CD4-positive, CD25-positive, alpha-beta regulatory T cell (primary cell): ENCODE measurements at regions not wholly inside any gene's neighbourhood (a gene's known extent, or its start where the extent isn't known, plus 50 kb on each side); places are given as distances from the start of the nearest gene placed in this dataset.

Experiments used
- ATAC-seq, 2 donors: fragments of 150-1000 bp; cut with Tn5 transposase; one replicate each; pipeline ENCODE4 v1.10.0; 2021; ENCODE audit warnings: low read depth in 2 of 2, moderate number of reproducible peaks in 2 of 2, moderate library complexity in 1 of 2
- DNase-seq, 3 donors: peaks; one replicate each; pipeline versions ENCODE4 v3.0.0 to v3.0.0-alpha.2; 2012 to 2022; ENCODE audit warnings: mixed read lengths in 1 of 3
- H3K27ac ChIP-seq: one replicate; pipeline ENCODE4 v1.7.0; 2013; ENCODE audit warnings: mild to moderate bottlenecking, low read length; ENCODE audit not compliant: insufficient read depth, poor library complexity, severe bottlenecking
- H3K27me3 ChIP-seq: one replicate; pipeline ENCODE4 v1.7.0; 2013; ENCODE audit warnings: low read length; ENCODE audit not compliant: control insufficient read depth, insufficient read depth
- H3K36me3 ChIP-seq: one replicate; pipeline ENCODE4 v1.7.0; 2013; ENCODE audit warnings: mild to moderate bottlenecking, low read length, moderate library complexity; ENCODE audit not compliant: control insufficient read depth, insufficient read depth
- H3K4me1 ChIP-seq: 2 replicates; pipeline ENCODE4 v1.7.0; 2013; ENCODE audit warnings: mild to moderate bottlenecking, low read length; ENCODE audit not compliant: insufficient read depth, control insufficient read depth, poor library complexity, severe bottlenecking
- H3K4me3 ChIP-seq: one replicate; pipeline ENCODE4 v1.7.0; 2013; ENCODE audit warnings: low read depth, mild to moderate bottlenecking, low read length, moderate library complexity
- H3K9me3 ChIP-seq, 2 experiments: 1 replicate in 1 of 2; 2 replicates in 1 of 2; pipeline ENCODE4 v1.7.0; 2013; ENCODE audit warnings: low read length in 2 of 2, mild to moderate bottlenecking in 1 of 2, moderate library complexity in 1 of 2; ENCODE audit not compliant: control insufficient read depth in 2 of 2
- H3K27ac Mint-ChIP-seq, 3 donors: one replicate each; pipeline ENCODE4 v1.8.0; 2020 to 2022; ENCODE audit warnings: mild to moderate bottlenecking in 3 of 3, mixed read lengths in 3 of 3, moderate library complexity in 2 of 3
- H3K27me3 Mint-ChIP-seq: one replicate; pipeline ENCODE4 v1.8.0; 2022; ENCODE audit warnings: mild to moderate bottlenecking, mixed read lengths
- H3K36me3 Mint-ChIP-seq: one replicate; pipeline ENCODE4 v1.8.0; 2020; ENCODE audit warnings: mixed read lengths
- H3K4me1 Mint-ChIP-seq, 4 donors: one replicate each; pipeline ENCODE4 v1.8.0; 2020 to 2022; ENCODE audit warnings: mixed read lengths in 4 of 4, mild to moderate bottlenecking in 1 of 4
- H3K4me3 Mint-ChIP-seq, 4 donors: one replicate each; pipeline ENCODE4 v1.8.0; 2020 to 2022; ENCODE audit warnings: mild to moderate bottlenecking in 4 of 4, mixed read lengths in 4 of 4, moderate library complexity in 3 of 4
- H3K9me3 Mint-ChIP-seq, 7 donors: one replicate each; pipeline ENCODE4 v1.8.0; 2020 to 2022; ENCODE audit warnings: mixed read lengths in 7 of 7, mild to moderate bottlenecking in 3 of 7, moderate library complexity in 2 of 7

DNA sequence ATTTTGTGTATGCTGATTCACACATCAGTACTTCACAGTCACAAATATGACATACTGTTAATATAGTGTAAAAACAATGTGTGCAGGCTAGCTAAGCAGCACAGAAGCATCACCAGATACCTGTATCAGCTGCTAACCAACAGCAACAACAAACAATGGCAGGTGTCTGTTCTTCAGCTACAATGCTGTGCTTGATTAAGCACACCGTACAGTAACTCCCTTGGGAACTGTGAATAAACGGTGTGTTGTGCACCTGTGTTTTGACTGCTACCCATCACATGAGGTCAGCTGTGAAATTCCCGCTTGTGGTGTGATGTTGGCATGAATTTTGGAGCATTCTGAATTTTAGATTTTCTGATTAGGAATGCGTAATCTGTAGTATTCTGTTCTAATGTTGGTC lies 379.7 kb upstream of the FAT1 start:
- no peak overlapping the region for H3K27ac Mint-ChIP-seq
- Histone ChIP-seq H3K36me3 (no peaks in the 10 kb centered on the region), H3K4me1 (no peaks in the 10 kb centered on the region), H3K9me3 (no peaks in the 10 kb centered on the region), H3K27ac (no peak overlapping the region), H3K4me3 (no peak overlapping the region), H3K27me3 (no peaks in the 10 kb centered on the region)
- no peak for ATAC-seq
- H3K27me3 Mint-ChIP-seq: peaks cover 4% of the 10 kb centered on the region
- no peaks in the 10 kb centered on the region for H3K36me3 Mint-ChIP-seq
- H3K9me3 Mint-ChIP-seq: peaks cover 0 to 17% (median 5%) of the 10 kb centered on the region in 7 donors
- H3K4me1 Mint-ChIP-seq: no peaks in the 10 kb centered on the region
- no peak overlapping the region for H3K4me3 Mint-ChIP-seq
- DNase-seq: no peak

DNA sequence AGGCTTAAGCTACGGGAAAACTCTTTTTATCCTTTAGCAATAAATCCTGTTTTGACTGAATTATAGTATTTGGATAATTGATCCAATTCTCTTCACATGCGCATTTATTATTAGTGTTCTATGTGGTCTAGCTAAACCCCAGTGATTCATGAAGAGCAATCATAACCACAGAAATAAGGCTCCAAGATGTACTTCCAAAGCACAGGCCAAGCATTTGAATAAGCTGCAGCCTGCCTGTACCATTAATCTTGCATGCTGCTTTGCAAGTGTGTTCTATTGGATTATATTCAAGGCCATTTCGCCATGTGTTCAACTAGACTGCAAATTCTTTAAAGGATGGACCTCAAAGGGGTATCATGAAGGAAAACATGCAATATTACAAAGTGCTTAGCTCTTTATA lies 385.2 kb upstream of the FAT1 start:
- DNase-seq: no peak
- H3K4me1 Mint-ChIP-seq: no peaks in the 10 kb centered on the region
- Histone ChIP-seq H3K27me3 (no peaks in the 10 kb centered on the region), H3K4me3 (no peak overlapping the region), H3K9me3 (no peaks in the 10 kb centered on the region), H3K27ac (no peak overlapping the region), H3K36me3 (no peaks in the 10 kb centered on the region), H3K4me1 (no peaks in the 10 kb centered on the region)
- ATAC-seq: no peak
- H3K36me3 Mint-ChIP-seq: no peaks in the 10 kb centered on the region
- peaks cover 4% of the 10 kb centered on the region for H3K27me3 Mint-ChIP-seq
- peaks cover 1 to 20% (median 5%) of the 10 kb centered on the region in 7 donors for H3K9me3 Mint-ChIP-seq
- H3K4me3 Mint-ChIP-seq: no peak overlapping the region
- H3K27ac Mint-ChIP-seq: no peak overlapping the region

- ATAC-seq: no peak
- Histone ChIP-seq H3K36me3 (no peaks in the 10 kb centered on the region), H3K9me3 (no peaks in the 10 kb centered on the region), H3K4me3 (no peak overlapping the region), H3K27me3 (no peaks in the 10 kb centered on the region), H3K4me1 (no peaks in the 10 kb centered on the region), H3K27ac (no peak overlapping the region)
- H3K4me3 Mint-ChIP-seq: no peak overlapping the region
- no peaks in the 10 kb centered on the region for H3K4me1 Mint-ChIP-seq
- H3K9me3 Mint-ChIP-seq: peaks cover 1 to 20% (median 5%) of the 10 kb centered on the region in 7 donors
- H3K27me3 Mint-ChIP-seq: peaks cover 4% of the 10 kb centered on the region
- no peak for DNase-seq
- H3K27ac Mint-ChIP-seq: no peak overlapping the region
- H3K36me3 Mint-ChIP-seq: no peaks in the 10 kb centered on the region
Measured at GRCh38 chr4:187109636-187110035, 386.0 kb upstream of the FAT1 start.

- H3K27ac Mint-ChIP-seq: no peak overlapping the region
Measured at GRCh38 chr4:187118166-187118565, 394.5 kb upstream of the FAT1 start.

DNA sequence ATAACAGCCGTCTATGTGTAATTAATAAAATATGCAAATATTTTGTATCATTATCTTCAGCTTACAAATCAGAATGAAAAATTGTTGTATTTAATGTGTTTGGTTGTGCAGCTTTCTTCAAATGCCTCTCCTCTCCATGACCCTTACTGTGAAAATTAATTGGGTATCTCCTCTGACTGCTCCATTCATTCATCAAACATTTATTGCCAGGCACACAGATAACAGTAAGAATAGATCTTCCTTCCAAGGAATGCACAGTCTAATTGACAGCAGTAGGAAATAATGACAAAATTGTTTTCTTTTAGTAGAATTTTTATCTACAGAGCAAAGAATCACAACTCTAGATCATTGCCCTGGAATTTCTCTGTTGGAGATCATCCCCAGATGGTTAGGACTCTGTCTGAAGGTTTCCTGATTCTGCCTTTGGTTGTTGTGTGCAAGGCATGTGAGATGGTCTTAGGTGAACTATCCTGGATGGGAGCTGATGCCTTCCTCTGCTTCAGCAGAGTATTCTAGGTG lies 395.0 kb upstream of the FAT1 start:
- Histone ChIP-seq H3K9me3 (no peaks in the 10 kb centered on the region), H3K4me1 (no peaks in the 10 kb centered on the region), H3K4me3 (no peak overlapping the region), H3K27me3 (no peaks in the 10 kb centered on the region), H3K36me3 (no peaks in the 10 kb centered on the region), H3K27ac (no peak overlapping the region)
- Mint-ChIP-seq H3K4me3 (no peak overlapping the region), H3K27ac (no peak overlapping the region), H3K36me3 (no peaks in the 10 kb centered on the region), H3K4me1 (no peaks in the 10 kb centered on the region), H3K9me3 (peaks cover 0 to 6% (median 0%) of the 10 kb centered on the region in 7 donors), H3K27me3 (no peaks in the 10 kb centered on the region)
- ATAC-seq: no peak
- DNase-seq: no peak

More at GRCh38 chr4:187118166-187118565, 394.5 kb upstream of the FAT1 start:
- Mint-ChIP-seq H3K27me3 (no peaks in the 10 kb centered on the region), H3K36me3 (no peaks in the 10 kb centered on the region), H3K4me1 (no peaks in the 10 kb centered on the region), H3K4me3 (no peak overlapping the region), H3K9me3 (peaks cover 0 to 10% (median 3%) of the 10 kb centered on the region in 7 donors)
- DNase-seq (no peak), ATAC-seq (no peak)
- H3K27me3 ChIP-seq: no peaks in the 10 kb centered on the region
- H3K4me1 ChIP-seq: no peaks in the 10 kb centered on the region
- H3K4me3 ChIP-seq: no peak overlapping the region
- no peaks in the 10 kb centered on the region for H3K9me3 ChIP-seq
- H3K27ac ChIP-seq: no peak overlapping the region
- no peaks in the 10 kb centered on the region for H3K36me3 ChIP-seq

- H3K9me3 ChIP-seq: no peaks in the 10 kb centered on the region
- H3K27me3 ChIP-seq: no peaks in the 10 kb centered on the region
- Mint-ChIP-seq H3K36me3 (no peaks in the 10 kb centered on the region), H3K9me3 (peaks cover 0 to 14% (median 8%) of the 10 kb centered on the region in 7 donors), H3K4me3 (no peak overlapping the region), H3K27ac (no peak overlapping the region), H3K27me3 (no peaks in the 10 kb centered on the region), H3K4me1 (no peaks in the 10 kb centered on the region)
- no peak overlapping the region for H3K4me3 ChIP-seq
- H3K27ac ChIP-seq: no peak overlapping the region
- H3K4me1 ChIP-seq: no peaks in the 10 kb centered on the region
- H3K36me3 ChIP-seq: no peaks in the 10 kb centered on the region
- ATAC-seq (no peak), DNase-seq (no peak)
Measured at GRCh38 chr4:187124331-187124730, 400.7 kb upstream of the FAT1 start.

DNA sequence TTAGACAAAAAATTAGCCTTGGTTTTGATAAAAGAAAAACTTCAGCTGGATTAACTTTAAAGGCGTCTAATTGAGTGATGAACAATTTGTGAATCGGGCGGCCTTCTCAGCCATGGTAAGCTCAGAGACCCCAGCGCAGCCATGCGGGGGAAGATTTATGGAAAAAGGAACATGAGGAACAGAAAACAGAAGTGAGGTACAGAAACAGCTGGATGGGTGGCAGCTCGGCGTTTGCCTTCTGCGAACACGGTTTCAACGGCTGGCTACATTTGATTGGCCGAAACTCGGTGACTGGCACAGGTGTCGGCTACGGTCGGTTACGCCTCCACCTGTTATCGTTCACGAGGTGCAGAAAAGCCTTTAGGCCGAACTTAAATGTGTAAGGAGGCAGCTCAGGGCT lies 401.4 kb upstream of the FAT1 start:
- Histone ChIP-seq H3K27ac (no peak overlapping the region), H3K36me3 (no peaks in the 10 kb centered on the region), H3K4me1 (no peaks in the 10 kb centered on the region), H3K9me3 (no peaks in the 10 kb centered on the region), H3K4me3 (no peak overlapping the region), H3K27me3 (no peaks in the 10 kb centered on the region)
- no peak for ATAC-seq
- Mint-ChIP-seq H3K4me1 (no peaks in the 10 kb centered on the region), H3K4me3 (no peak overlapping the region), H3K9me3 (peaks cover 0 to 14% (median 9%) of the 10 kb centered on the region in 7 donors), H3K27me3 (no peaks in the 10 kb centered on the region), H3K27ac (no peak overlapping the region), H3K36me3 (no peaks in the 10 kb centered on the region)
- DNase-seq: no peak

DNA sequence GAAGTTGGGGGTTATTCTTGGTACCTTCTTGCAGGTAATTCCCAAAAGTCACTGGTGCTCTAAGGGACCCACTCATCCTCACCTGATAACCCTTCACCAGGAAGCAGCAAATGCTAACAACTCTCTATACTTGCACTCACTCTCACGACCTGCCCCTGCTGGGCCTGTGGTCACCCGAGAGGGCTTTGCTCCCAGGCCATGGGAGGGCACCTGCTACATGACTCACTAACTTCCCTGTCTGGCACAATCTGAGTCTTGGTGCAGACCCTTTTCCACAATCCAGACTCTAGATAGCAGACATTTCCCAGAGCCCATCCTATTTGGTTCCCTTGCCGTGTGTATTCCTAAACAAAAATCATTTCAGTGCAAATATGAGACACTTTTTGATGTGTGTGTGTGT lies 403.8 kb upstream of the FAT1 start:
- H3K4me1 ChIP-seq: no peaks in the 10 kb centered on the region
- ATAC-seq: no peak

More for the DNA sequence above, 403.8 kb upstream of the FAT1 start:
- Histone ChIP-seq H3K36me3 (no peaks in the 10 kb centered on the region), H3K4me3 (no peak overlapping the region), H3K9me3 (no peaks in the 10 kb centered on the region), H3K27ac (no peak overlapping the region), H3K27me3 (no peaks in the 10 kb centered on the region)
- Mint-ChIP-seq H3K9me3 (peaks cover 0 to 13% (median 6%) of the 10 kb centered on the region in 7 donors), H3K4me3 (no peak overlapping the region), H3K27ac (no peak overlapping the region), H3K4me1 (no peaks in the 10 kb centered on the region), H3K27me3 (no peaks in the 10 kb centered on the region), H3K36me3 (no peaks in the 10 kb centered on the region)
- no peak for DNase-seq
